MM.1S (cell line): ENCODE measurements at regions not wholly inside any gene's neighbourhood (a gene's known extent, or its start where the extent isn't known, plus 50 kb on each side); places are given as distances from the start of the nearest gene placed in this dataset.

ENCODE experiments used
- EZH2 ChIP-seq: fragments of 300-600 bp; sonication (generic); optimal IDR thresholded peaks from 2 replicates; pipeline ENCODE3; 2017; ENCODE audit warnings: low read depth, mild to moderate bottlenecking, antibody characterized with exemption, low read length, mixed read lengths
- EZH2phosphoT487 ChIP-seq: fragments of 300-600 bp; sonication (generic); IDR thresholded peaks from 2 replicates; pipeline ENCODE4 v1.6.1; 2018; ENCODE audit warnings: antibody characterized with exemption, low read length
- TF ChIP-seq, protein P1 (sequence below): fragments of 300-600 bp; sonication (generic); IDR thresholded peaks from 2 replicates; pipeline ENCODE4 v1.5.1; 2016; ENCODE audit warnings: antibody characterized with exemption, low read length, mixed read lengths

DNA sequence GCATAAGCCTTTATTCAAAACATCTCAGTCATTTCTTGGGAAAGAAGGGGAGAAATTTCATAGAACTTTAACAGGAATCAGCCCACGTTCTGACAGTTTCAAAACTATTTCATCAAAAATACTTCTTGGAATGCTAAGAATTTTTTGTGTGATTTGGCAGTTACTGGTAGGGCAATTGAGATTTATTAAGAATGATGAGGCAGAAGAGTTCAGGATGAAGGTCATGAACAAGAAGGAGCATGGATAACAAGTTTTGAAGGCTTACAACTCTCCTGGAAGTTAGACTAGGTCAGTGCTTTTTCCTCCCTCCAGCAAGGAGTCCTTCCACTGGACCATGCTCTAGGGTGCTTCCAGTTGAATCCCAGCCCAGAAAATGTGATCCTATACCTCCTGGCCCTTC lies 569.9 kb downstream of the ANKRD7 start:
- TF ChIP-seq, protein P1, sequence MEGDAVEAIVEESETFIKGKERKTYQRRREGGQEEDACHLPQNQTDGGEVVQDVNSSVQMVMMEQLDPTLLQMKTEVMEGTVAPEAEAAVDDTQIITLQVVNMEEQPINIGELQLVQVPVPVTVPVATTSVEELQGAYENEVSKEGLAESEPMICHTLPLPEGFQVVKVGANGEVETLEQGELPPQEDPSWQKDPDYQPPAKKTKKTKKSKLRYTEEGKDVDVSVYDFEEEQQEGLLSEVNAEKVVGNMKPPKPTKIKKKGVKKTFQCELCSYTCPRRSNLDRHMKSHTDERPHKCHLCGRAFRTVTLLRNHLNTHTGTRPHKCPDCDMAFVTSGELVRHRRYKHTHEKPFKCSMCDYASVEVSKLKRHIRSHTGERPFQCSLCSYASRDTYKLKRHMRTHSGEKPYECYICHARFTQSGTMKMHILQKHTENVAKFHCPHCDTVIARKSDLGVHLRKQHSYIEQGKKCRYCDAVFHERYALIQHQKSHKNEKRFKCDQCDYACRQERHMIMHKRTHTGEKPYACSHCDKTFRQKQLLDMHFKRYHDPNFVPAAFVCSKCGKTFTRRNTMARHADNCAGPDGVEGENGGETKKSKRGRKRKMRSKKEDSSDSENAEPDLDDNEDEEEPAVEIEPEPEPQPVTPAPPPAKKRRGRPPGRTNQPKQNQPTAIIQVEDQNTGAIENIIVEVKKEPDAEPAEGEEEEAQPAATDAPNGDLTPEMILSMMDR = no peak
- TF ChIP-seq EZH2 = no peak
- TF ChIP-seq EZH2phosphoT487 = no peak
